ENCODE measurements at regions not wholly inside any gene's neighbourhood (a gene's known extent, or its start where the extent isn't known, plus 50 kb on each side); places are given as distances from the start of the nearest gene placed in this dataset.

DNA sequence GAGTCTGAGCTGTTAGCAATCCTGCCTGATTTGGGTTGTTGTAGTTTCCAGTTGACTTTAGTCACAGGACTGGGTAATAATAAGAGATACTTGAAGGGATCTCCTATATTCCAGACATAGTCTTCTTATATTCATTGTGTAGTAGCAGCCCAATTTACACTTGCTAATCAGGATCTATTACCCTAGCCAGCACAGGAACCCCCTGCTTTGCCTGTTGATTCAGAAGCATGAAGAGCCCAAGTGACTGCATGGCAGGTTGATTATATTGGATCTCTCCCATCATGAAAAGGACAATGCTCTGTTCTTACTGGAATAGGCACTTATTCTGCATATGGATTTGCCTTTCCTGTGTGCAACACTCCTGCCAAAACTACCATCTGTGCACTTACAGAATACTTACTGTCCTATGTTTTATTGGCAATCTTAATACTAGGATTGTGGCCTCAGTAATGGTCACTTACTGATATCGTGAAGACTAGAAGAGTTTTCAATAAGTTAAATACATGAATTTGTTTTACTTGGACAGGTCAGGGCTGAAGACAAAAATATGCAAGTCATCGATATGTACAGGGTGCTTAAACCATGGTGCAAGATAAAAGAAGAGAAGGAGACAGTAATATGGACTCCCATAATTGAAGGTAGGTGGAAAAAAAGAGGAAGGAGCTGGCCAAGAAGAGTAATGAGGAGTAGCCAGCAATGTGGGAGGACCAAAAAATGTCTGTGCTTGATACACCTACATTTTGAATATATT, 304.1 kb downstream of the MCTP2 start:
- no peak for DNase-seq
- H3K36me3 ChIP-seq: no peaks in the 10 kb centered on the region
- H3K4me1 ChIP-seq: no peaks in the 10 kb centered on the region
- no peak overlapping the region for H3K27ac ChIP-seq
- H3K4me3 ChIP-seq: no peak overlapping the region
- no peak for TF ChIP-seq POLR2A (IDR thresholded peaks at IDR 0.05)
- TF ChIP-seq, protein P1, sequence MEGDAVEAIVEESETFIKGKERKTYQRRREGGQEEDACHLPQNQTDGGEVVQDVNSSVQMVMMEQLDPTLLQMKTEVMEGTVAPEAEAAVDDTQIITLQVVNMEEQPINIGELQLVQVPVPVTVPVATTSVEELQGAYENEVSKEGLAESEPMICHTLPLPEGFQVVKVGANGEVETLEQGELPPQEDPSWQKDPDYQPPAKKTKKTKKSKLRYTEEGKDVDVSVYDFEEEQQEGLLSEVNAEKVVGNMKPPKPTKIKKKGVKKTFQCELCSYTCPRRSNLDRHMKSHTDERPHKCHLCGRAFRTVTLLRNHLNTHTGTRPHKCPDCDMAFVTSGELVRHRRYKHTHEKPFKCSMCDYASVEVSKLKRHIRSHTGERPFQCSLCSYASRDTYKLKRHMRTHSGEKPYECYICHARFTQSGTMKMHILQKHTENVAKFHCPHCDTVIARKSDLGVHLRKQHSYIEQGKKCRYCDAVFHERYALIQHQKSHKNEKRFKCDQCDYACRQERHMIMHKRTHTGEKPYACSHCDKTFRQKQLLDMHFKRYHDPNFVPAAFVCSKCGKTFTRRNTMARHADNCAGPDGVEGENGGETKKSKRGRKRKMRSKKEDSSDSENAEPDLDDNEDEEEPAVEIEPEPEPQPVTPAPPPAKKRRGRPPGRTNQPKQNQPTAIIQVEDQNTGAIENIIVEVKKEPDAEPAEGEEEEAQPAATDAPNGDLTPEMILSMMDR (IDR thresholded peaks at IDR 0.05): no peak
- no peaks in the 10 kb centered on the region for H3K9me3 ChIP-seq
- H3K27me3 ChIP-seq: no peaks in the 10 kb centered on the region
- intact Hi-C loops (cut with DNase I; ENCODE audit: low total_unique reads): no loop called here

DNA sequence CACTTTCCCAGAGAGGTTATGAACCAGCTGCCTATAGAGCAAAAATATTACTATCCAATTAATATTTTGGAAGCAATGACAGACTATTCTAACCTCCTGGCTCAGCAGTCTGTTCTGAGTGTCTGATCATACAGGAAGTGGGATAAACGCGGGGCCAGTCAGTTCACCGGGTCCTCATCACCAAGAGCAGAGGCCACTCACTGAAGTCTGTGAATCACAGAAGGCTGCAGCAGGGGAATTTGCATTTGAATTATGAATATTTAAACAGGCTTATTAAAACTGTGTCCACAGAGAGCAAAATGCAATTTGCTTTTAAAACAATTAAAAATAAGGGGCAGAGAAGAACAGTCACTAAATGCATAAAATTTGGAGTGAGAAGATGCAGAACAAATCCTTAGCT, 305.2 kb downstream of the MCTP2 start:
- DNase-seq: no peak
- H3K4me3 ChIP-seq: no peak overlapping the region
- intact Hi-C loops (cut with DNase I; ENCODE audit: low total_unique reads): no loop called here
- H3K4me1 ChIP-seq: no peaks in the 10 kb centered on the region
- H3K36me3 ChIP-seq: no peaks in the 10 kb centered on the region
- no peaks in the 10 kb centered on the region for H3K27me3 ChIP-seq
- H3K27ac ChIP-seq: no peak overlapping the region
- TF ChIP-seq POLR2A (IDR thresholded peaks at IDR 0.05): no peak
- TF ChIP-seq, protein P1 (IDR thresholded peaks at IDR 0.05): no peak
- H3K9me3 ChIP-seq: no peaks in the 10 kb centered on the region

DNA sequence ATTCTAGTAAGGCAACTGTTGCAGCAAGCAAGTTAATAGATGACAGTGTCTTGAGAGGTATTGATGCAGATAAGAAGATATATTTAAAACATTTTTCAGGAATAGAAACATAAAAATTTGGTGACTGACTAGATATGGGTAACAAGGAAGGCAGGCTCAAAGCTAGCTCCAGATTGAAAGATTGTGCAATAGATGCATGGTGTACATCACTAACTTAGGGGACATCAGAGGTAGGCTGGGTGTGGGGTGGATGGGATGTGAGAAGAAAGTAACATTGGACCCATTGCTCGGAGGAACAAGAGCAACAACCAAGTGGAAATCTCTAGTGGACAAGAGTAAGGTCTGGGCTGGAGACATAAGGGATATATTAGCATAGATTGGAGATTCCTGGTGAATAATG, 306.9 kb downstream of the MCTP2 start:
- intact Hi-C loops (cut with DNase I; ENCODE audit: low total_unique reads): no loop called here
- no peak for TF ChIP-seq POLR2A (IDR thresholded peaks at IDR 0.05)
- TF ChIP-seq, protein P1 (IDR thresholded peaks at IDR 0.05): no peak
- Histone ChIP-seq H3K4me3 (no peak overlapping the region), H3K36me3 (no peaks in the 10 kb centered on the region), H3K27ac (no peak overlapping the region), H3K9me3 (no peaks in the 10 kb centered on the region), H3K4me1 (no peaks in the 10 kb centered on the region), H3K27me3 (no peaks in the 10 kb centered on the region)
- DNase-seq: no peak

DNA sequence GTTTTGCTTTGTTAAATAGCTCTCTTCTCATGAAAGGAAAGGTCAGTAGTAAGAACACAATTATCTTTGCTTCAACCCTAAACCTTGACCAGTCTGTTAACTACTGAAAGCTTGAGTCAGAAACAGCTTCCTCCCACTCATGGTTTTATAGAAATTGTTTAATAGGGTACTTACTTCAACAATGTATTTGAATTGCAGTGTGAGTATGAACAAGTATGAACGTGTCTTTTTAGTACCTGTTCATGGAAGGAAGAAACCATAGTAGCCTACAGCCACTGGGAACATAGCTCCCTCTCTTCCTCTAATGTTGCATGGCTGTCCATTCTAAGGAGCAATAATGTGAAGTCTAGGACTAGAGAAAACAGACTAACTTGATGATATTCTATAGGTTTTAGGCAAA, 311.0 kb downstream of the MCTP2 start:
- Histone ChIP-seq H3K27me3 (no peaks in the 10 kb centered on the region), H3K36me3 (no peaks in the 10 kb centered on the region), H3K4me3 (no peak overlapping the region), H3K4me1 (no peaks in the 10 kb centered on the region), H3K9me3 (no peaks in the 10 kb centered on the region), H3K27ac (no peak overlapping the region)
- TF ChIP-seq, protein P1 (IDR thresholded peaks at IDR 0.05): no peak
- TF ChIP-seq POLR2A (IDR thresholded peaks at IDR 0.05): no peak
- intact Hi-C loops (cut with DNase I; ENCODE audit: low total_unique reads): no loop called here
- DNase-seq: no peak

DNA sequence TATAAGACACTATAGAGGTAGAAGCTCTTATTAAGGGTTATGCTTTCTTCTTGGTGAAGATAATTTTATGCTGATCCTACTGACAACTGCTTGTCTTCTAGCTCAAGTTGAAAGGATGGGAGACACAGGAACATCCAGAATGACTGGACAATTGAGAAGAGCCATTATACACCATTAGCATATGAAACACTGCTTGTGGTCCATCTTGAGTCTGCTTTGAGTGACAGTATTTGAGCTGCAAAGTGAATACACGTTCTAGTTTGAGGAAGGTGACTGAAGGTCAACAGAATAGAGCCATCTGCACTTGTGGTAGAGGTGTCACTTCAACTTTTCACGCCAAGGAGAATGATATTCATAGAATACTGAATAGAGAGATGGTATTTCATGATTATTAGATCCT, 315.4 kb downstream of the MCTP2 start:
- intact Hi-C loops (cut with DNase I; ENCODE audit: low total_unique reads): no loop called here
- TF ChIP-seq, protein P1 (IDR thresholded peaks at IDR 0.05): no peak
- no peak for TF ChIP-seq POLR2A (IDR thresholded peaks at IDR 0.05)
- no peaks in the 10 kb centered on the region for H3K9me3 ChIP-seq

More for the DNA sequence above, 315.4 kb downstream of the MCTP2 start:
- Histone ChIP-seq H3K27ac (no peak overlapping the region), H3K4me3 (no peak overlapping the region), H3K4me1 (no peaks in the 10 kb centered on the region), H3K27me3 (no peaks in the 10 kb centered on the region), H3K36me3 (no peaks in the 10 kb centered on the region)
- no peak for DNase-seq

Measured in uterus (tissue), 3 donors.